HUES64 (cell line): ENCODE measurements at regions not wholly inside any gene's neighbourhood (a gene's known extent, or its start where the extent isn't known, plus 50 kb on each side); places are given as distances from the start of the nearest gene placed in this dataset.
A peak's percentile ranks its signal among the peaks of the same experiment; 100 is the strongest.

ENCODE experiments used
- H3K27ac ChIP-seq: 2 replicates; pipeline ENCODE4 v1.7.0; 2013; ENCODE audit warnings: low read depth, low read length, inconsistent platforms
- H3K27me3 ChIP-seq: 2 replicates; pipeline ENCODE4 v1.6.1; 2013; ENCODE audit warnings: mild to moderate bottlenecking, low read length; ENCODE audit not compliant: insufficient read depth
- H3K36me3 ChIP-seq: 2 replicates; pipeline ENCODE4 v1.6.1; 2013; ENCODE audit warnings: mild to moderate bottlenecking, low read length; ENCODE audit not compliant: insufficient read depth
- H3K4me1 ChIP-seq: 2 replicates; pipeline ENCODE4 v1.6.1; 2013; ENCODE audit warnings: mild to moderate bottlenecking, low read length, moderate library complexity; ENCODE audit not compliant: insufficient read depth
- H3K4me3 ChIP-seq: 2 replicates; pipeline ENCODE4 v1.5.1; 2013; ENCODE audit warnings: mild to moderate bottlenecking, low read length, moderate library complexity
- H3K9ac ChIP-seq: 2 replicates; pipeline ENCODE4 v1.6.1; 2013; ENCODE audit warnings: mild to moderate bottlenecking, low read depth, low read length
- H3K9me3 ChIP-seq: 2 replicates; pipeline ENCODE4 v1.6.1; 2013; ENCODE audit warnings: low read depth, low read length; ENCODE audit not compliant: insufficient read depth
- WGBS: fragments of 150-250, 120-280 bp; methylation state at CpG from one replicate; pipeline ENCODE4 v1.1.7; 2013; ENCODE audit warnings: missing lambda C conversion rate; 5-methylcytosine and 5-hydroxymethylcytosine counted together

GRCh38 chr14:61179796-61180398 lies 101.2 kb downstream of the TMEM30B start:
- no peak overlapping the region for H3K4me3 ChIP-seq
- H3K9me3 ChIP-seq: no peaks in the 10 kb centered on the region
- H3K9ac ChIP-seq: no peak overlapping the region
- H3K4me1 ChIP-seq: peaks cover 33% of the 10 kb centered on the region
- 94% methylated on average over 7 of the region's 7 CpGs for WGBS
- H3K36me3 ChIP-seq: no peaks in the 10 kb centered on the region
- H3K27ac ChIP-seq: no peak overlapping the region
- H3K27me3 ChIP-seq: no peaks in the 10 kb centered on the region

GRCh38 chr14:61179061-61179690 lies 102.0 kb downstream of the TMEM30B start:
- H3K4me3 ChIP-seq: no peak overlapping the region
- peaks cover 40% of the 10 kb centered on the region for H3K4me1 ChIP-seq
- H3K9me3 ChIP-seq: no peaks in the 10 kb centered on the region
- H3K27me3 ChIP-seq: no peaks in the 10 kb centered on the region
- H3K9ac ChIP-seq: no peak overlapping the region
- no peak overlapping the region for H3K27ac ChIP-seq
- WGBS: 81% methylated on average over 7 of the region's 7 CpGs
- H3K36me3 ChIP-seq: no peaks in the 10 kb centered on the region

- H3K27ac ChIP-seq: peak overlapping the region; percentile 31; the same call in 1 of the 2 replicates
- WGBS: 83% methylated on average over 7 of the region's 7 CpGs
Observed at GRCh38 chr14:61178226-61179060, 102.7 kb downstream of the TMEM30B start.

GRCh38 chr14:61177279-61178225 lies 103.6 kb downstream of the TMEM30B start:
- no peak overlapping the region for H3K27ac ChIP-seq

More at GRCh38 chr14:61178226-61179060, 102.7 kb downstream of the TMEM30B start:
- Histone ChIP-seq H3K9ac (no peak overlapping the region), H3K9me3 (peaks cover under 1% of the 10 kb centered on the region; the same call in 1 of the 2 replicates), H3K4me1 (peaks cover 40% of the 10 kb centered on the region), H3K27me3 (no peaks in the 10 kb centered on the region), H3K36me3 (no peaks in the 10 kb centered on the region), H3K4me3 (no peak overlapping the region)

GRCh38 chr14:61176686-61177085 lies 104.5 kb downstream of the TMEM30B start:
- no peak overlapping the region for H3K4me3 ChIP-seq

More at GRCh38 chr14:61177279-61178225, 103.6 kb downstream of the TMEM30B start:
- Histone ChIP-seq H3K4me3 (no peak overlapping the region), H3K27me3 (no peaks in the 10 kb centered on the region), H3K9ac (no peak overlapping the region), H3K9me3 (peaks cover 8% of the 10 kb centered on the region), H3K4me1 (peaks cover 37% of the 10 kb centered on the region), H3K36me3 (no peaks in the 10 kb centered on the region)
- 80% methylated on average over 14 of the region's 14 CpGs for WGBS

GRCh38 chr14:61174987-61175386 lies 106.2 kb downstream of the TMEM30B start:
- Histone ChIP-seq H3K27me3 (no peaks in the 10 kb centered on the region), H3K27ac (peak overlapping the region; percentile 56), H3K9ac (no peak overlapping the region; the same call in 1 of the 2 replicates), H3K36me3 (no peaks in the 10 kb centered on the region), H3K4me3 (no peak overlapping the region), H3K9me3 (peaks cover 8% of the 10 kb centered on the region), H3K4me1 (peaks cover 37% of the 10 kb centered on the region)
- 95% methylated on average over 2 of the region's 2 CpGs for WGBS

More at GRCh38 chr14:61176686-61177085, 104.5 kb downstream of the TMEM30B start:
- Histone ChIP-seq H3K9me3 (peaks cover 8% of the 10 kb centered on the region), H3K9ac (no peak overlapping the region), H3K27ac (no peak overlapping the region), H3K27me3 (no peaks in the 10 kb centered on the region), H3K4me1 (peaks cover 37% of the 10 kb centered on the region), H3K36me3 (no peaks in the 10 kb centered on the region)
- WGBS: 84% methylated on average over 2 of the region's 2 CpGs

GRCh38 chr14:61174441-61174891 lies 106.7 kb downstream of the TMEM30B start:
- Histone ChIP-seq H3K4me1 (peaks cover 37% of the 10 kb centered on the region), H3K4me3 (no peak overlapping the region), H3K9me3 (peaks cover 8% of the 10 kb centered on the region), H3K9ac (no peak overlapping the region; the same call in 1 of the 2 replicates), H3K27ac (peak overlapping the region; percentile 56), H3K27me3 (no peaks in the 10 kb centered on the region), H3K36me3 (no peaks in the 10 kb centered on the region)
- WGBS: 38% methylated on average over 6 of the region's 6 CpGs

GRCh38 chr14:61171727-61172126 lies 109.4 kb downstream of the TMEM30B start:
- no peak overlapping the region for H3K9ac ChIP-seq
- no peaks in the 10 kb centered on the region for H3K36me3 ChIP-seq
- peaks cover 8% of the 10 kb centered on the region for H3K9me3 ChIP-seq
- 91% methylated on average over 2 of the region's 2 CpGs for WGBS
- H3K4me1 ChIP-seq: peaks cover 17% of the 10 kb centered on the region
- H3K27me3 ChIP-seq: no peaks in the 10 kb centered on the region
- H3K27ac ChIP-seq: no peak overlapping the region
- H3K4me3 ChIP-seq: no peak overlapping the region

- H3K36me3 ChIP-seq: no peaks in the 10 kb centered on the region
- H3K27me3 ChIP-seq: no peaks in the 10 kb centered on the region
- no peaks in the 10 kb centered on the region for H3K4me1 ChIP-seq
- no peak overlapping the region for H3K9ac ChIP-seq
- H3K9me3 ChIP-seq: peaks cover 10% of the 10 kb centered on the region; the same call in 1 of the 2 replicates
- no peak overlapping the region for H3K27ac ChIP-seq
- H3K4me3 ChIP-seq: no peak overlapping the region
- WGBS: 91% methylated on average over 1 of the region's 1 CpG
Observed at GRCh38 chr14:61168141-61168540, 113.0 kb downstream of the TMEM30B start.

GRCh38 chr14:61167642-61168041 lies 113.5 kb downstream of the TMEM30B start:
- no peak overlapping the region for H3K9ac ChIP-seq
- WGBS: 85% methylated on average over 1 of the region's 1 CpG

More at GRCh38 chr14:61167642-61168041, 113.5 kb downstream of the TMEM30B start:
- no peaks in the 10 kb centered on the region for H3K36me3 ChIP-seq
- no peak overlapping the region for H3K27ac ChIP-seq
- H3K27me3 ChIP-seq: no peaks in the 10 kb centered on the region
- H3K9me3 ChIP-seq: peaks cover 6% of the 10 kb centered on the region; the same call in 1 of the 2 replicates
- no peak overlapping the region for H3K4me3 ChIP-seq
- no peaks in the 10 kb centered on the region for H3K4me1 ChIP-seq
